ENCODE measurements at regions not wholly inside any gene's neighbourhood (a gene's known extent, or its start where the extent isn't known, plus 50 kb on each side); places are given as distances from the start of the nearest gene placed in this dataset.

- POLR2A ChIA-PET, result no interaction called here
These were observed 169.1 kb downstream of the BMP7 start for GRCh38 chr20:57097245-57097915.

DNA sequence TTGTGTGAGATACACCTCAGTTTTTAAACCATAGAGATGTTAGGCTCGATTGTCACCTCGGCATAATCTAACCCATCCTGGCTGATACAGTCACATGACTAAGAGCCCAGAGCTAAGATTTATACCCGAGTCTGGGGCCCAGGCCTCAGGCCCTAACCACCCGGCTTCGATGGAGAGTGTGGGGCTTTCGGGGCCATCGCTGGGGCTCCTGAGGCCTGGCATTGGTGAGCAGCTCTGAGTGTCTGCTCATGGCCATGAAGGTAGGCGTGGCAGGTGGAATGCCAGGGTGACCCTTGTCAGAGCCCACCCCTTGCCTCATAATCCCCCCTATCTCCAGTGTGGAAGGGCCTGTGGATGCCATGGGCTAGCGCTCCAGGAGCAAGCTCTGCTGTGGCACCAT, 164.3 kb downstream of the BMP7 start:
- H3K4me3 ChIP-seq (ENCODE audit: control insufficient read depth in 1 of 7, extremely low read depth in 1 of 7, insufficient read depth in 4 of 7, low read depth in 2 of 7, low read length in 6 of 7), result no peak overlapping the region
- POLR2A ChIA-PET, result no interaction called here
- 95% methylated on average over 9 of the region's 9 CpGs for WGBS (ENCODE audit: insufficient coverage)
- H3K27ac ChIP-seq (ENCODE audit: insufficient read depth in 1 of 2, low read depth in 1 of 2, low read length in 2 of 2, poor library complexity in 1 of 2, severe bottlenecking in 2 of 2), result no peak overlapping the region
- H3K9me3 ChIP-seq (ENCODE audit: control extremely low read depth in 1 of 5, control insufficient read depth in 4 of 5, insufficient read depth in 2 of 5, low read depth in 1 of 5, low read length in 4 of 5), result peaks cover 0 to 3% (median 0%) of the 10 kb centered on the region in 5 experiments
- H3K4me1 ChIP-seq (ENCODE audit: control extremely low read depth in 1 of 4, control insufficient read depth in 4 of 4, insufficient read depth in 4 of 4, low read length in 3 of 4), result no peaks in the 10 kb centered on the region
- no peaks in the 10 kb centered on the region for H3K36me3 ChIP-seq (ENCODE audit: control insufficient read depth in 4 of 4, insufficient read depth in 4 of 4, low read length in 3 of 4)
- DNase-seq, result no peak
- peaks cover 0 to 31% (median 1%) of the 10 kb centered on the region in 5 experiments for H3K27me3 ChIP-seq (replicated peaks in 2 of 5; ENCODE audit: control insufficient read depth in 4 of 5, insufficient read depth in 5 of 5, low read length in 4 of 5)
- CTCF ChIA-PET, result interaction anchor here (1.6 to 2.0 kb wide), 2 partner anchors 10 to 244 kb away, joined by 4 to 7 read pairs; no protein-coding TSS in a partner anchor

More at GRCh38 chr20:57097245-57097915, 169.1 kb downstream of the BMP7 start:
- H3K36me3 ChIP-seq (ENCODE audit: control insufficient read depth in 4 of 4, insufficient read depth in 4 of 4, low read length in 3 of 4), result no peaks in the 10 kb centered on the region
- H3K27me3 ChIP-seq (replicated peaks in 2 of 5; ENCODE audit: control insufficient read depth in 4 of 5, insufficient read depth in 5 of 5, low read length in 4 of 5), result peaks cover 0 to 27% (median 1%) of the 10 kb centered on the region in 5 experiments
- 83% methylated on average over 9 of the region's 9 CpGs for WGBS (ENCODE audit: insufficient coverage)
- CTCF ChIA-PET, result interaction anchor here (1.0 kb wide), 1 partner anchor 10 kb away, joined by 3 read pairs; no protein-coding TSS in a partner anchor
- H3K4me3 ChIP-seq (ENCODE audit: control insufficient read depth in 1 of 7, extremely low read depth in 1 of 7, insufficient read depth in 4 of 7, low read depth in 2 of 7, low read length in 6 of 7), result no peak overlapping the region
- DNase-seq, result no peak
- no peaks in the 10 kb centered on the region for H3K4me1 ChIP-seq (ENCODE audit: control extremely low read depth in 1 of 4, control insufficient read depth in 4 of 4, insufficient read depth in 4 of 4, low read length in 3 of 4)
- no peak overlapping the region for H3K27ac ChIP-seq (ENCODE audit: insufficient read depth in 1 of 2, low read depth in 1 of 2, low read length in 2 of 2, poor library complexity in 1 of 2, severe bottlenecking in 2 of 2)
- peaks cover 0 to 3% (median 0%) of the 10 kb centered on the region in 5 experiments for H3K9me3 ChIP-seq (ENCODE audit: control extremely low read depth in 1 of 5, control insufficient read depth in 4 of 5, insufficient read depth in 2 of 5, low read depth in 1 of 5, low read length in 4 of 5)

DNA sequence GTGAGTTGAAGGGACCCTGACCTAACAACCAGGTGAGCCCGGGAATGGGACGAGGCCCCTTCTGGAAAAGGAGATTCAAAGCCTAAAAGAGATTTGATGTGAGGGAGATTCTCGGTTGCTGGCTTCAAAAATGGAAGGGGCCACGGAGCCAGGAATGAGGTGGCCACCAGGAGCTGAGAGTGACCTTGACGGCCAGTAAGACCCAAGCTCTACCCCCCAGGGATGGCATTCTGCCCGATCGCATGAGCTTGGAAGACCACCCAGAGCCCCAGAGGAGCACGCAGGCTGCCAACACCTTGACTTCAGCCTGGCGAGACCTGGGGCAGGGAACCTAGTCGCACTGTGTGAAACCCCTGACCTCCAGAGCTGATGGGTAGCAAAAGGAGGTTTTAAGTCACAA, 163.9 kb downstream of the BMP7 start:
- Histone ChIP-seq H3K36me3 (ENCODE audit: control insufficient read depth in 4 of 4, insufficient read depth in 4 of 4, low read length in 3 of 4) (no peaks in the 10 kb centered on the region), H3K4me1 (ENCODE audit: control extremely low read depth in 1 of 4, control insufficient read depth in 4 of 4, insufficient read depth in 4 of 4, low read length in 3 of 4) (no peaks in the 10 kb centered on the region), H3K4me3 (ENCODE audit: control insufficient read depth in 1 of 7, extremely low read depth in 1 of 7, insufficient read depth in 4 of 7, low read depth in 2 of 7, low read length in 6 of 7) (no peak overlapping the region), H3K9me3 (ENCODE audit: control extremely low read depth in 1 of 5, control insufficient read depth in 4 of 5, insufficient read depth in 2 of 5, low read depth in 1 of 5, low read length in 4 of 5) (peaks cover 0 to 3% (median 0%) of the 10 kb centered on the region in 5 experiments), H3K27ac (ENCODE audit: insufficient read depth in 1 of 2, low read depth in 1 of 2, low read length in 2 of 2, poor library complexity in 1 of 2, severe bottlenecking in 2 of 2) (no peak overlapping the region), H3K27me3 (replicated peaks in 2 of 5; ENCODE audit: control insufficient read depth in 4 of 5, insufficient read depth in 5 of 5, low read length in 4 of 5) (peaks cover 0 to 28% (median 1%) of the 10 kb centered on the region in 5 experiments)
- ChIA-PET CTCF (interaction anchor here (1.6 to 2.0 kb wide), 2 partner anchors 11 to 244 kb away, joined by 4 to 7 read pairs; no protein-coding TSS in a partner anchor), POLR2A (no interaction called here)
- 97% methylated on average over 7 of the region's 10 CpGs for WGBS (ENCODE audit: insufficient coverage)
- DNase-seq, result no peak

DNA sequence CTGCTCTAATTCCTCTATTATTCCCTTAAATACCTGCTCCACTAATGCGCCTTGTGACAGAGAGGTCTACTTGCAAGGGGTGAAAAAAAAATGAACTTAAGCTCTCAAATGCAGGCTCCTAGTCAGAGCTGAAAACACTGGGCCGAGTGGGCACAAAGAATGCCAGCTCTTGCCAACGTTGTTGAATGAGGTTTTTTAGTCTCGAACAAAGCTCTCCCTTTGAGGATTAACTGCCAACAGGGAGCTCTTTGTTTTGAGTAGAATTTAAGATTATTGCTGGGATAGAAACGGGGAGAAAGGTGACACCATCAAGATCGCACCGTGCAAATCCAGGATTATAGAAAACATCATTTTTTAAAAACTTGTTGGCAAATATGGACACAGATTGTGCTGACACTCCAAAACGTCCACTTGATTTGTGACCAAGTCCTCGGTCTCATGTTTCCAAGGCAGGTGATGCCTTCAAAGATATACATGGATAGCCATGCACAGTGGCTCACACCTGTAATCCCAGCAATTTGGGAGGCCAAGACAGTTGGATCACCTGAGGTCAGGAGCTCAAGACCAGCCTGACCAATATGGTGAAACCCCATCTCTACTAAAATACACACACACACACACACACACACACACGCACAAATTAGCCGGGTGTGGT, 163.2 kb downstream of the BMP7 start:
- CTCF ChIA-PET, result interaction anchor here (0.6 to 2.0 kb wide), 4 partner anchors 11 to 1036 kb away, joined by 3 to 7 read pairs (median 4); no protein-coding TSS in a partner anchor

DNA sequence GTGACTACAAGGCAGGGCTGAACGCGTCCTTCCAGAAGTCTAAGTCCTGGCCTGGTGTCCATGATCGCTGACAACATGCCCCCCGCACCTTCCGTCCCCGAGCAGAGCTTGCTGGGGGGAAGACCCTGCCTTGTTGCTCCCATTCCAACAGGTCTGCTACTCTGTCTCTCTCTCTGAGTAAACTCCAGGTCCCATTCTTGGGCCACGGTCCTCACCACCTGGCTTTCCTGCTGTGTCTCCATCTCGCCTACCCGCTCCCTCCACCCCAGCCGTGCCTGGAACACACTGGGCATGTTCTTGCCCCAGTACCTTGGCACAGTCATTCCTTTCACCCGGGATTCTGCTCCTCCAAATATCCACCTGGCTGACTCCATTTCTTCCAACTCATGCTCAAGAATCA, 162.3 kb downstream of the BMP7 start:
- DNase-seq, result no peak
- H3K4me3 ChIP-seq (ENCODE audit: control insufficient read depth in 1 of 7, extremely low read depth in 1 of 7, insufficient read depth in 4 of 7, low read depth in 2 of 7, low read length in 6 of 7), result no peak overlapping the region
- H3K9me3 ChIP-seq (ENCODE audit: control extremely low read depth in 1 of 5, control insufficient read depth in 4 of 5, insufficient read depth in 2 of 5, low read depth in 1 of 5, low read length in 4 of 5), result peaks cover 0 to 3% (median 0%) of the 10 kb centered on the region in 5 experiments
- CTCF ChIA-PET, result interaction anchor here (1.0 kb wide), 1 partner anchor 491 kb away, joined by 3 read pairs; no protein-coding TSS in a partner anchor
- H3K4me1 ChIP-seq (ENCODE audit: control extremely low read depth in 1 of 4, control insufficient read depth in 4 of 4, insufficient read depth in 4 of 4, low read length in 3 of 4), result no peaks in the 10 kb centered on the region
- no peaks in the 10 kb centered on the region for H3K36me3 ChIP-seq (ENCODE audit: control insufficient read depth in 4 of 4, insufficient read depth in 4 of 4, low read length in 3 of 4)
- peaks cover 0 to 34% (median 1%) of the 10 kb centered on the region in 5 experiments for H3K27me3 ChIP-seq (replicated peaks in 2 of 5; ENCODE audit: control insufficient read depth in 4 of 5, insufficient read depth in 5 of 5, low read length in 4 of 5)
- 95% methylated on average over 10 of the region's 11 CpGs for WGBS (ENCODE audit: insufficient coverage)
- no peak overlapping the region for H3K27ac ChIP-seq (ENCODE audit: insufficient read depth in 1 of 2, low read depth in 1 of 2, low read length in 2 of 2, poor library complexity in 1 of 2, severe bottlenecking in 2 of 2)
- POLR2A ChIA-PET, result no interaction called here

More for the DNA sequence above, 163.2 kb downstream of the BMP7 start:
- Histone ChIP-seq H3K4me1 (ENCODE audit: control extremely low read depth in 1 of 4, control insufficient read depth in 4 of 4, insufficient read depth in 4 of 4, low read length in 3 of 4) (no peaks in the 10 kb centered on the region), H3K36me3 (ENCODE audit: control insufficient read depth in 4 of 4, insufficient read depth in 4 of 4, low read length in 3 of 4) (no peaks in the 10 kb centered on the region), H3K9me3 (ENCODE audit: control extremely low read depth in 1 of 5, control insufficient read depth in 4 of 5, insufficient read depth in 2 of 5, low read depth in 1 of 5, low read length in 4 of 5) (peaks cover 0 to 3% (median 0%) of the 10 kb centered on the region in 5 experiments), H3K27ac (ENCODE audit: insufficient read depth in 1 of 2, low read depth in 1 of 2, low read length in 2 of 2, poor library complexity in 1 of 2, severe bottlenecking in 2 of 2) (no peak overlapping the region), H3K4me3 (ENCODE audit: control insufficient read depth in 1 of 7, extremely low read depth in 1 of 7, insufficient read depth in 4 of 7, low read depth in 2 of 7, low read length in 6 of 7) (no peak overlapping the region), H3K27me3 (replicated peaks in 2 of 5; ENCODE audit: control insufficient read depth in 4 of 5, insufficient read depth in 5 of 5, low read length in 4 of 5) (peaks cover 0 to 30% (median 1%) of the 10 kb centered on the region in 5 experiments)
- POLR2A ChIA-PET, result no interaction called here
- 87% methylated on average over 8 of the region's 11 CpGs for WGBS (ENCODE audit: insufficient coverage)
- no peak for DNase-seq

DNA sequence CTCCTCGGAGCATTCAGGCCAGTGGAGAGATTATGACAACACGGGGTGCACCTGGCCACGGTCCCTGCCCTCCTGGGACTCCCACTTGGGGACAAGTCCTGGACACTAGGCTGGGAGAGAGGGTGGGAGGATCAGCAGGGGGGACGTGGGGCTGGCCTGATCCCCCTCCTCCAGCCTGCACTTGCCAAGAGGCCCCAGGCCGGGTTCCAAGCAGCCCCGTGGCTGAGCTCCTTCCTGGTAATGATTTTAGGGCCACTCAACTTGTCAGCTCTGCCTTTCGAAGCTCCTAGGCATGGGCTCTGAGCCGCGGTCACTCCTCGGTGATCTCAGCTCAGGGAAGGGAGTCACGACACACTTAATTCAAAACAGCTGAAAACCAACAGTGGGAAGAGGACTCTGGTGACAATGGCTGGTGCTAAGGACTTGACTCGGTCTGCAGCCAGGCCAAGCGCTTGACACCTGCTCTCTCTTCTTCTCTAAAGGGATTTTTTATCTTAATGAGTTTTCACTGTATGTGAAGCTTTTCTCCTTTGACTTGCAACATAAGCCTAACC, 161.7 kb downstream of the BMP7 start:
- 55% methylated on average over 6 of the region's 13 CpGs for WGBS (ENCODE audit: insufficient coverage)
- H3K27me3 ChIP-seq (replicated peaks in 2 of 5; ENCODE audit: control insufficient read depth in 4 of 5, insufficient read depth in 5 of 5, low read length in 4 of 5), result peaks cover 0 to 33% (median 1%) of the 10 kb centered on the region in 5 experiments
- CTCF ChIA-PET, result interaction anchor here (0.7 kb wide), 1 partner anchor 15 kb away, joined by 4 read pairs; no protein-coding TSS in a partner anchor
- no peak overlapping the region for H3K27ac ChIP-seq (ENCODE audit: insufficient read depth in 1 of 2, low read depth in 1 of 2, low read length in 2 of 2, poor library complexity in 1 of 2, severe bottlenecking in 2 of 2)
- POLR2A ChIA-PET, result no interaction called here
- H3K36me3 ChIP-seq (ENCODE audit: control insufficient read depth in 4 of 4, insufficient read depth in 4 of 4, low read length in 3 of 4), result no peaks in the 10 kb centered on the region
- no peaks in the 10 kb centered on the region for H3K4me1 ChIP-seq (ENCODE audit: control extremely low read depth in 1 of 4, control insufficient read depth in 4 of 4, insufficient read depth in 4 of 4, low read length in 3 of 4)
- peaks cover 0 to 3% (median 0%) of the 10 kb centered on the region in 5 experiments for H3K9me3 ChIP-seq (ENCODE audit: control extremely low read depth in 1 of 5, control insufficient read depth in 4 of 5, insufficient read depth in 2 of 5, low read depth in 1 of 5, low read length in 4 of 5)
- DNase-seq, result no peak
- no peak overlapping the region for H3K4me3 ChIP-seq (ENCODE audit: control insufficient read depth in 1 of 7, extremely low read depth in 1 of 7, insufficient read depth in 4 of 7, low read depth in 2 of 7, low read length in 6 of 7)

Measured in common myeloid progenitor, CD34-positive (primary cell).